Loucy (cell line): ENCODE measurements at regions not wholly inside any gene's neighbourhood (a gene's known extent, or its start where the extent isn't known, plus 50 kb on each side); places are given as distances from the start of the nearest gene placed in this dataset.

ENCODE experiments used
- H2AFZ ChIP-seq: fragments of 200-600 bp; sonication (generic); 2 replicates; pipeline ENCODE4 v1.6.0; 2016; ENCODE audit warnings: antibody characterized with exemption, mild to moderate bottlenecking, low read length, moderate library complexity
- H3F3A ChIP-seq: fragments of 200-600 bp; 2 replicates; pipeline ENCODE4 v1.6.0; 2016; ENCODE audit warnings: antibody characterized with exemption, low read depth, mild to moderate bottlenecking
- H3K27me3 ChIP-seq: fragments of 200-600 bp; sonication (generic); 2 replicates; pipeline ENCODE4 v1.6.1; 2014; ENCODE audit warnings: low read length, mild to moderate bottlenecking; ENCODE audit not compliant: insufficient read depth, poor library complexity, severe bottlenecking
- H3K36me3 ChIP-seq: fragments of 200-600 bp; sonication (generic); 2 replicates; pipeline ENCODE4 v1.6.1; 2016; ENCODE audit warnings: low read length; ENCODE audit not compliant: insufficient read depth
- H3K4me1 ChIP-seq: fragments of 200-600 bp; sonication (generic); 2 replicates; pipeline ENCODE4 v1.5.1; 2014; ENCODE audit warnings: low read length, mild to moderate bottlenecking; ENCODE audit not compliant: insufficient read depth, poor library complexity, severe bottlenecking
- H3K4me2 ChIP-seq: fragments of 200-600 bp; sonication (generic); 2 replicates; pipeline ENCODE4 v1.6.0; 2014; ENCODE audit warnings: antibody characterized with exemption, low read length, low read depth, mild to moderate bottlenecking; ENCODE audit not compliant: poor library complexity, severe bottlenecking
- H3K4me3 ChIP-seq: fragments of 200-600 bp; sonication (generic); 2 replicates; pipeline ENCODE4 v1.5.1; 2014; ENCODE audit warnings: low read length, mild to moderate bottlenecking, mixed read lengths; ENCODE audit not compliant: poor library complexity, severe bottlenecking
- H3K79me2 ChIP-seq: fragments of 200-600 bp; sonication (generic); 2 replicates; pipeline ENCODE4 v1.6.1; 2014; ENCODE audit warnings: low read length; ENCODE audit not compliant: insufficient read depth
- H3K9ac ChIP-seq: fragments of 200-600 bp; sonication (generic); 2 replicates; pipeline ENCODE4 v1.6.0; 2014; ENCODE audit warnings: mild to moderate bottlenecking, low read depth, low read length, moderate library complexity; ENCODE audit not compliant: poor library complexity, severe bottlenecking
- H3K9me2 ChIP-seq: fragments of 200-600 bp; sonication (generic); replicated peaks from 2 replicates; pipeline ENCODE4 v1.6.1; 2016; ENCODE audit warnings: low read depth, low read length, mixed read lengths
- H3K9me3 ChIP-seq: fragments of 200-600 bp; sonication (generic); 2 replicates; pipeline ENCODE4 v1.6.1; 2014; ENCODE audit warnings: mild to moderate bottlenecking, antibody characterized with exemption, low read length, low read depth; ENCODE audit not compliant: insufficient read depth
- H4K20me1 ChIP-seq: fragments of 200-600 bp; sonication (generic); 2 replicates; pipeline ENCODE4 v1.6.0; 2014; ENCODE audit warnings: antibody characterized with exemption, low read length, mild to moderate bottlenecking; ENCODE audit not compliant: insufficient read depth, poor library complexity, severe bottlenecking
- EZH2phosphoT487 ChIP-seq: fragments of 200-600 bp; IDR thresholded peaks from 2 replicates; pipeline ENCODE4 v1.6.1; 2018; ENCODE audit warnings: antibody characterized with exemption, mild to moderate bottlenecking, moderate library complexity, borderline replicate concordance
- TF ChIP-seq, protein P1 (sequence below): fragments of 200-600 bp; sonication (generic); conservative IDR thresholded peaks from 2 replicates; pipeline ENCODE4 v1.5.1; 2014; ENCODE audit warnings: mild to moderate bottlenecking, antibody characterized with exemption, low read length

DNA sequence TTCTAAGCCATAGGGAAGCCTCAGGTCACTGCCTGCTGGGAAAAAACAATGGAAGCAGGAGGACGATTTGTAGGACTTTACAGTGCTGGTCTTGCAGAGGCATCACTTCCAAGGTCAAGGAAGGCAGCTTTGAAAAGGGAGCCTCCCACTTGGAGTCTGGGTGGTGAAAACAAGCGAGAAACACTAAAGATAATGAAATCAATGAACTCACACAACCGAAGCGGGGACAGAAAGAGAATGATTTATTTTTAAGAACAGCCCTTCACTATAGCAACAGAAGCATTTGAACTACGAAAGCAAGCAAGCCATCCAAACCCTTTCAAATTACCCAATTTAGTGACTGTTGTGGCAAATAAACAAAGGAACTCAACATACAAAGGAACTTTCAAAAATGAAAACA lies 227.5 kb downstream of the THBS2 start:
- Histone ChIP-seq H4K20me1 (no peaks in the 10 kb centered on the region), H3K4me2 (no peak overlapping the region), H3F3A (no peaks in the 10 kb centered on the region), H3K9ac (no peak overlapping the region), H3K4me1 (no peaks in the 10 kb centered on the region), H2AFZ (no peak overlapping the region), H3K36me3 (no peaks in the 10 kb centered on the region), H3K4me3 (no peak overlapping the region), H3K9me2 (no peaks in the 10 kb centered on the region), H3K79me2 (no peaks in the 10 kb centered on the region), H3K9me3 (peaks cover 19% of the 10 kb centered on the region; the same call in 1 of the 2 replicates), H3K27me3 (no peaks in the 10 kb centered on the region)
- TF ChIP-seq EZH2phosphoT487, result no peak
- TF ChIP-seq, protein P1, sequence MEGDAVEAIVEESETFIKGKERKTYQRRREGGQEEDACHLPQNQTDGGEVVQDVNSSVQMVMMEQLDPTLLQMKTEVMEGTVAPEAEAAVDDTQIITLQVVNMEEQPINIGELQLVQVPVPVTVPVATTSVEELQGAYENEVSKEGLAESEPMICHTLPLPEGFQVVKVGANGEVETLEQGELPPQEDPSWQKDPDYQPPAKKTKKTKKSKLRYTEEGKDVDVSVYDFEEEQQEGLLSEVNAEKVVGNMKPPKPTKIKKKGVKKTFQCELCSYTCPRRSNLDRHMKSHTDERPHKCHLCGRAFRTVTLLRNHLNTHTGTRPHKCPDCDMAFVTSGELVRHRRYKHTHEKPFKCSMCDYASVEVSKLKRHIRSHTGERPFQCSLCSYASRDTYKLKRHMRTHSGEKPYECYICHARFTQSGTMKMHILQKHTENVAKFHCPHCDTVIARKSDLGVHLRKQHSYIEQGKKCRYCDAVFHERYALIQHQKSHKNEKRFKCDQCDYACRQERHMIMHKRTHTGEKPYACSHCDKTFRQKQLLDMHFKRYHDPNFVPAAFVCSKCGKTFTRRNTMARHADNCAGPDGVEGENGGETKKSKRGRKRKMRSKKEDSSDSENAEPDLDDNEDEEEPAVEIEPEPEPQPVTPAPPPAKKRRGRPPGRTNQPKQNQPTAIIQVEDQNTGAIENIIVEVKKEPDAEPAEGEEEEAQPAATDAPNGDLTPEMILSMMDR, result no peak

DNA sequence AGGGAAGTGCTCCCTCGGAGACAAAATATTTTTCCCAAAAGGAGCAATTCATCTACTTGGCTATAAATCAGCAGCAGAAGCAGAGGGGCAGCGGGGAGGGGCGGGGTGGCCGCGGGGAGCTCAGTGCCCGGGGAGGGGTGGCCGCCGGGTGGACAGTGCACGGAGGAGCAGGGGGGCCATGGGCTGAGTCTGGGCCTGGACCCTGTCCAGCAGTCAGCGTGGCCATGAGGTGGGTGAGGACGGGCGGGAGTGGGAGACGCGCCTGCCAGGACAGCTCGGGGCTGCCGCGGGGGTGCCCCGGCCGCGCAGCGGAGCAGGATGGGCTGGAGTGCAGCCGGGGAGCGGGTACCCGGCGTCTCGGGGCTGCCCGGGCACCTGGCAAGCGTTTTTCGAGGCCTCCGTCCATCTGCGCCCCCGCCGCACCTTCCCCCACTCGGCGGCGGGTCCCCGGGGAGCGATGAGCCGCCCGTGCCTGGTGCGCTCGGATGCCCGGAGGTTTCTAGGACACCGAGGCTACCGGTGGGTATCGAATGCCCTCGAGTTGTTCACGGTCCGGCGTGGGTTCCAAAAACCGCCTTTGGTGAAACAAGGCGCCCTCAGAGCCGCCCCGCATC lies 229.5 kb downstream of the THBS2 start:
- Histone ChIP-seq H2AFZ (no peak overlapping the region), H3F3A (no peaks in the 10 kb centered on the region), H3K9ac (no peak overlapping the region)

DNA sequence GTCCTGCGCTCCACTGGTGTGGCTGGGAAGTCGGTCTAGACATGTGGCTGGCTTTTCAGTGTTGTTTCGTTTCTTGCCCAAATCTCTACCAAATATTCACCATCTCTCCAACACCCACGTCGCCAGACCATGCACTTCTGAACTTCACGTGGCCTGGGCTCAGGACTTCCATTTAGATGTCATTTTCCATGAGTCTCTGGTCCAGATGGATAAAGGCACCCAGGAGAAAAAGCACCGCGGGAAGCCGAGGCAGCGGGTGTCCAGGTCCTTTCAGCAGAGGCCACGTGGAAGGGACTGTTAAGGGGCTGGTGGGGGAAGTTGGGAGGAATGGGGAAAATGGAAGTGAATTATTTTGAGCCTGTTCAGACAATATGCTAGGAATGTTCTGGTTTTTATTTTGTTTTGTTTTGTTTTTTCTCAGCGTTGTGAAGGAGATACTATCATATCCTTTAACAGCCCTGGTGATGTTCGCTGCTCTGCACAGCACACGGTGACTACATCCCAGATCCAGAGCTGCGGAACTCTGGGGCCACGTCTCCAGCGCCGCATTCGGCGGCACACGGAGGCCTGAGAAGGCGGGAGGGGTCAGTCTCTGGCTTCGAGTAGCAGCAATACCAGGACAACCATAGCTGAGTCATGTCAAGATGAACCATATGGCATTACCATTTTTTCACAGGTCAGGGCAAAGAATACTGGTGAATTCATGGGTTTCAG lies 230.3 kb downstream of the THBS2 start:
- H2AFZ ChIP-seq, result no peak overlapping the region
- peaks cover 23% of the 10 kb centered on the region; the same call in 1 of the 2 replicates for H3K9me3 ChIP-seq
- H3K27me3 ChIP-seq, result no peaks in the 10 kb centered on the region
- TF ChIP-seq EZH2phosphoT487, result no peak
- TF ChIP-seq, protein P1, result no peak
- no peaks in the 10 kb centered on the region for H3K4me1 ChIP-seq
- no peak overlapping the region for H3K4me3 ChIP-seq
- no peaks in the 10 kb centered on the region for H3K36me3 ChIP-seq
- no peak overlapping the region for H3K4me2 ChIP-seq
- no peaks in the 10 kb centered on the region for H3K79me2 ChIP-seq
- no peaks in the 10 kb centered on the region for H4K20me1 ChIP-seq
- no peak overlapping the region for H3K9ac ChIP-seq
- H3K9me2 ChIP-seq, result no peaks in the 10 kb centered on the region
- H3F3A ChIP-seq, result no peaks in the 10 kb centered on the region

More for the DNA sequence above, 229.5 kb downstream of the THBS2 start:
- no peak overlapping the region for H3K4me3 ChIP-seq
- TF ChIP-seq, protein P1, result no peak
- no peak for TF ChIP-seq EZH2phosphoT487
- H3K36me3 ChIP-seq, result no peaks in the 10 kb centered on the region
- no peaks in the 10 kb centered on the region for H4K20me1 ChIP-seq
- H3K27me3 ChIP-seq, result no peaks in the 10 kb centered on the region
- H3K9me2 ChIP-seq, result no peaks in the 10 kb centered on the region
- peaks cover 23% of the 10 kb centered on the region; the same call in 1 of the 2 replicates for H3K9me3 ChIP-seq
- no peaks in the 10 kb centered on the region for H3K79me2 ChIP-seq
- H3K4me1 ChIP-seq, result no peaks in the 10 kb centered on the region
- no peak overlapping the region for H3K4me2 ChIP-seq
